ENCODE measurements at regions not wholly inside any gene's neighbourhood (a gene's known extent, or its start where the extent isn't known, plus 50 kb on each side); places are given as distances from the start of the nearest gene placed in this dataset.

DNA sequence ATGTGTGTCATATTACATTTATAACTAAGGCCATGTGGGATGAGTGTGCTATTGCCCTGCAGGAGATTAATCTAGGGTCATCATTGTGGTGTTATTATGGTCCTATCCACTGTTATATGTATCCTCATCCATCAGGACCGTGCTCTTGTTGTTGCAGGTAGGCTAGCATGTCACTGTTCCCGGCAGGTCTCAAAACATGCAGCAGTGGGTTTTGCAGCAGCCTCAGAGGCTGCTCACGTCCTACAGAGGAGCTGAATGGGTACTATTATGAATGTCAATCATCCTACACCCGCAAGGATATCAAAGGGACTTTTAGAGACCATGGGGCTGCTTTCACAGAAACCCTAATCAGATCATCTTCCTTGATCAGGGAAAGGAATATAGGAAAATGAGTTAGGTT is 318.2 kb downstream of the SAMD5 start:
- DNase-seq: no peak

DNA sequence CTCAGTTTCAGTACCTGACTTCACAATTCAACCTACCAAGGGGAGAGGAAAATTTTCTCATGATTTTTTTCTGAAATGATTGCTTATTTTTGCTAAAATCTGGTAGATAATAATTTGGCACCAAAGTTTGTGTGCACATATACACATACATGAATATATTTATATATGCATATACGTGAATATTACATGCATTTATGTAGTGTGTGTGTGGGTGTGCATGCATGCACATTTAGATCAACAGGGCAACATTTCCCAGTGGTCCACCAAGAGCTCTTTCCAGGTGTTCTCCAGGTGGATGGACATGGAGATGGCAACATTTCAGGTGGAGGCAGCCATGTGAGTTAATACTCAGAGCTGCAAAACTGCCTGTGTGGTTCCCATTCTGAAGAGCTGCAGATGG is 320.9 kb downstream of the SAMD5 start:
- no peak for DNase-seq

DNA sequence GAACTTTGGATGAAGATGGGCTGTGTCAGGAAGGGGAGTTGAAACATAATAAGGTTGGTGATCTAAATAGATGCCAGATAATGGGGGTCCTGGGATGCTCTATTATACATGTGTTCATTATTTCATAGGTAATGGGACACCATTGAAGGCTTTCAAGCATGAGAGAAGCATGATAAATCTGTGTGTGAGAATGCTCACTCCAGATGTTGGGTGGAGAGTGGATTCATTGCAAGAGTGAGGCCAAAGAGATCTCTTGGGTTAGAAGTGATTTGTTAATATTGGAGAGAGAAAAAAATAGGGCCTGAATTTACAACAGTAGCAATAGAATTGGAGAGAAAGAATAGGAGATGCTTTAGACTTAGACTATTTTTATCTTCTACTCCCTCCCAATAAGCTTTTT is 321.3 kb downstream of the SAMD5 start:
- DNase-seq: no peak

DNA sequence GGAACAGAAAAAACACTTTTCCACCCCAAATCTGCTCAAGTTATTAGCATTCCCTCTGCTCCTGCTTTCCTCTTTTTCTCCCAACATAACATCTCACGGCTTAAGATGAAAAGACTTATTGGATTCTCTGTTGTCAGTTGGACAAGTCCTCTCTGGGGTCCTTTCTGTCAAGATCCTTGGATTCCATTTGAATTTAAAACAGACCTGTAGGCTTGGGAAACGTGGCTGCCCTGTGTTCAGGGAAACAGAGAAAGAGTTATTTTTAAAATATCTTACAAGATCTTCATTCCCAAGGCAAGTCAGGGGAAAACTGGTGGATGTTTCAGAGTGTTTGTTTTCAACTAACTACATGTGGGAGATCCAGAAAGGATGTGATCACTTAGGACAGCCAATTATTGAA is 322.9 kb downstream of the SAMD5 start:
- no peak for DNase-seq

DNA sequence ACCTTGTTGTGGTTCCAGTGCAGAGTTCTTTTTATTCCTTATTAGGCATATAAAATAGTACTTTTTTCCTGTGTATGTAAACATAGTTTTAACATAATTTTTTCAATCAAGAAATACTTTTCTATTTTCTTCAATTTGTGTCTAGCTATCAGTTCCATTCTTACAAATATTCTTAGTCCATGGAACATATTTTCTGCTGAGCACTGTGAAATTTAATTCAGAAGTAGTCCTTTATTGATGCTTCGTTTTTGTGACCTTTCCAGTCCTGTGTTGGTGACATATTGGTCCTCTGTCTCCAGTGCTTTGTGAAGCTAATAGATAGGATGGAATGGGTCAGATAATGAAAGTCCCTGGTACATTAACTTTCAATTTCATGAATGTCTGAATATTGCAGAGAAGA is 325.1 kb downstream of the SAMD5 start:
- DNase-seq: no peak

DNA sequence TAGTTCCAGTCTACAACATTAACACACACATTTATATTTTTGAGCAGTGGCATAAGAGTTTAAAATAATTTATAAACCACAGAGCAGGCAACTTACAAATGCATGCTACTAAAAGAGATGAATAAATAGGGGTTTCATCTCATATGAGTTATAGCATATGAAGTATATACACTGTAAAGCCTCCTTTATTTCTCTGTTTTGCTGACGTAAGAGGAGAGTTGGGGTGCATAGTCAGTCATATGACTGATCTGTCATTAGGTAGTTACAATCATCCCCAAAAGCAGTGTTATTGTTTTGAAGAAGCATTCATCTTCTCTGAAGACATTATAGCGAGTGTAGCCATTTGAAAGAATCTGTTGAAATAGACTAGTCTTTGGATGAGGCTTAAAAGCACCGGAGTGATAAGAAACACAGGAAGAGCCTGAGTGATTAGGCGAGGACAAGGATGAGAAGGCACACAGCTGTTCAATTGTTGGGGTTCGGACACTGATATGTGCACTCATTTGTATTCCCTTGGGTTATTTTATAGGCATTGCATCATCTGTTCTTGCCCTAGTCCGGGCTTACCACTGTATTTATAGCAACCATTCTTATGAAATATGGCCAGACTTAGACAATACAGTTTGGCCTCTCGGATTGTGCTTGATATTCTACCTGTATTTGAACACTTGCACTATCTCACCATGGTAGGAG is 325.7 kb downstream of the SAMD5 start:
- DNase-seq: no peak

DNA sequence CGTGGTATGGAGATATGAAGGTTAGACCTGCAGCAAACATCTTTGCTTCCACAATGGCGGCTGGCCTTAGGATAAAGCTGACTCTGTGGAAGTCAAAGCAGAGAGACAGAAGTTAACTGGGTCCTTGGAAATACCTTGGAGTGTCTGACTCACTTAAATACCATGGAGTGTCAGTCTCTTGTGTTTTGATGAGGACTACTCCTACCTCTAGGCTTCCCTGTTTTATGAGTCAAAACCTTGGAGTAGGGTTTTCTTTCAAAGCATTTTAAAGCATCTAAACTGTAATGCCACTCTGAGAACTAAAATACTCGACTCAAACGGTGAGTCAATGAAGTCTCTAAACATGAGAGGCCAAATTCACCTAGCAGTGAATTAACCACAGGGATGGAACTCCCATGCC is 329.1 kb downstream of the SAMD5 start:
- DNase-seq: no peak

DNA sequence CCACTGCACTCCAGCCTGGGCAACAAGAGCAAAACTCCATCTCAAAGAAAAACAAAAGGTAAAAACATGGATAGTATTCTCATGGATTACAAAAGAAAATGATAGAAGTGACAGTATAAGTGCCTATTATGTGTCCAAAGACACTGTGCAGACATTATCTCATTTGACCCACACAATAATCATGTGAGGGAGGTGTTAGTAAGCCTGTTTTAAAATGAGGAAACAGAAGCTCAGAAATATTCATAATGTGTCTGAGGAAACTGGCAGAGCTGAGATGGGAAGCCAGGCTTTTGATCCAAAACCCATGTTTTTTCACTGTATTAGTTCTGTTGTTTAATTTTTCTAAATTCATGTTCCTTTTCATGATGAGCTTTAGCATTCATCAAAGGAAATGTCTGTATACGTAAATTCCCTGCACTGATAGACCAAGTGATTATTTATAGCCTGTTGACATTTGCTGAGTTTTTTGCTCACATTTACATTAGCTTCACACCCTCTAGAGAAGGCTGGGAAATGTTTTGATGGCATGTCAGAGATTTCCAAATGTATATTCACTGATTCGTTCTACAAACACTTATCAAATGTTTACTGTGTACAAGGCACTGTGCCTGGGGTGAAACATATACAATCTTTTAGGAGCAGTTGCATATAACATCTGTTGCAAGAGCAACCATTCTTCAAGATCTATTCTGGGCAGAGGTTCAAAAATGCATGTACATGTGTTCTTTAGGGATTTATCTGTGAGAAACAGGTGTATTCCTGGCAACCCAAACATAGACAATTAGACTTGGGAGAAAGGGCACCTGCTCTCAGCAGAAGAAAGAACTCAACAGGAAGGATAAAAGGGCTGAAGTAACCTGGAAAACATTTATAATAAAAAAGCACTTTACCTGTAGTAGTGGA is 331.5 kb downstream of the SAMD5 start:
- DNase-seq: no peak

DNA sequence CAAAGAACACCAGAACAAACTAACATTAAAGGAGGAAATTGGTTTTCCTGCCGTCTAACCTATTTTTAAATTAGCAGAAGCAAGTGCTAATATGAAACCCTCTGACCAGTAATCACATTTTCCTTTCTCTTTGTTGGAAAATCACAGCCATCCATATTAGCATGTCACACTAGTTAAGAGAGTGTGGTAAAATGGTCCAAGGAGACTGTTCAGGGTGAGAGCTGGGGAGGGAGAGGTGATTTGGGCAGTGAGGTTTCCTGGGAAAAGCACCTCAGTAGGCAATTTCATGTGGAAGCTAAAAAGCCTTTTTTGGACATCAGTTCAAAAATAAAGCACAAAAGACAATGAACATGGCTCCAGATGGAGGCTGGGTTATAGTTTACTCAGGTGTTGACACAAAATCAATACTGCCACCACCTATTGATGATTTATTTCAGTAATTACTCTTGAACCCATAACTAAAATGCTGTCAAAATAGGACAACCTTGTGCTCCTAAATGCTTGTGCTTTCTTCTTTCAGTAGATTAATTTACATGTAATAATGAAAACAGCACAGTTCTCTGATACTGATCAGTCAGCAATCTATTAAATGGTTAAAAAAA is 333.2 kb downstream of the SAMD5 start:
- DNase-seq: no peak

DNA sequence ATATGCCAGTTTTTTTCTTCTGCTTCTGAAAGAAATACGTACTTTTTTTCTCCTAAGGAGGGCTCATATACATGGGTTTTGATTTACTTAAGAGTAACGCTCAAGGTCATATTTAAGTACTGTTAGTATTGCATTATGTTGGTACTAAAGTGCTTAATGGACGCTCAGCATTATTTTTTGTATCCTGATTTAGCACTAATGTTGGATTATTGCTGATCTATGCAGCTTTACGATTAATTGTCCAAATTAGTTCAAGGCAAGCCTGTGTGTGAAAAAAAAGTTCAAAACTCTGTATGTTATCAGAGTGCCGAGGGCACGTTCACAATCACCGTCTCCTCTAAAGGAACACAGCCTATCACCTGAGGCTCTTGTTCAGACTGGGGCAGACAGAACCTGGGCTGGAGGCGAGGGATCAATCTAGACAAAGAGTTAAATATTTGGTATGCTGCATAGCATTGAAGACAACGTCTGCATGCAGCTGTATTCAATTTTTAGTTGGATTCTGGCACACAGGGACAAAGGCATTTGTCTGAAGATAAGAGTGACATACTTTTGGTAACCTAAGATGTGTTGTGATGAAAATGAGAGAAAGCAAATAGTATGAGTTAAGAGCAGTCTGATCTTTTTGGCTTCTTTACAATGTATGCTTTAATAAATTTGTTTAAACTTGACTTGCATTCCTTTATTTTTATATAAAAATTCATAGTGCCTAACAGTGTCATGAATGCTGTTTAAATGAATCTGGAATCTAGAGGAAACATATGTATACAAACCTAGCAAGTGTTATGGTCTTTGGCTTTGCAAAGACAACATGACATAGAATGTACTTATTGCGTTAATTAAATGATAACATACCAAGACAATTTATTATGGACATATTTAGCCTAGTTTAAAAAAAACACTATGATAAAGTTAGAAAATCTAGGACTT is 341.2 kb downstream of the SAMD5 start:
- DNase-seq: no peak

DNA sequence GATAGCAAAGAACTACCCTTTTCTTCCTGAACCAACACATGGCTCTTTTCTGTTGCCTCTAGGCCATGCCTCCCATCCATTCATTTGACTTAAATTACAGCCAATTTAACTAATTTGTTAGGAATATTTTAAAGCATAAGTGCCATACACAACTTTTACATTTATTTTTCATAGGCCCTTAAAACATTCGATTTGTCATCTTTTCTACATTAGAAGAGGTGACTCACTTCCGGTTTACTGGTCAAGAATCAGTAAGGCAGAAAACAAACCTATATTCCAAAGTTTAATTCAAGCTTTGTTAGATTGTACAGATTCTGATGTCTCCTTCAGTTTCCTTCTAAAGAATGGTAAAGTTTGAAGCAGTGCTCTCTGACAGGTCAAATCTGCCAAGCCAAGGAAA is 344.3 kb downstream of the SAMD5 start:
- DNase-seq: no peak

DNA sequence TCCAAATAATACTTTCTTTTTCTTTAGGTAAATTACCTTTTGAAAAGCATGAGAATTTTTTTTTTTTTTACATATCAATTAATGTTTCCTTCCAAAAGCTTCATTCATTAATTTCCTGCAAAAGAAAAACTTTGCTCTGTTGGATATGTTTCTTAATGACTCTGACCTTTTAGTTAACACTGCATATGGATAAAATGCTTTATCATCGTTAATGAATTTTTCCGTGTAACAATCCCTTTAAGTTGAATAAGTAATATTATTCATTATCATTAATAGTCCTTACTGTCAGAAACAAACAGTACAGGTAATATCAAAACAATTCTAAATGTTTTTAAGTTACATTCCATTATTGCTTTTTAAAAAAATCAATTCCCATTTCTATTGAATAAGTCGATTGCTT is 345.1 kb downstream of the SAMD5 start:
- DNase-seq: no peak

DNA sequence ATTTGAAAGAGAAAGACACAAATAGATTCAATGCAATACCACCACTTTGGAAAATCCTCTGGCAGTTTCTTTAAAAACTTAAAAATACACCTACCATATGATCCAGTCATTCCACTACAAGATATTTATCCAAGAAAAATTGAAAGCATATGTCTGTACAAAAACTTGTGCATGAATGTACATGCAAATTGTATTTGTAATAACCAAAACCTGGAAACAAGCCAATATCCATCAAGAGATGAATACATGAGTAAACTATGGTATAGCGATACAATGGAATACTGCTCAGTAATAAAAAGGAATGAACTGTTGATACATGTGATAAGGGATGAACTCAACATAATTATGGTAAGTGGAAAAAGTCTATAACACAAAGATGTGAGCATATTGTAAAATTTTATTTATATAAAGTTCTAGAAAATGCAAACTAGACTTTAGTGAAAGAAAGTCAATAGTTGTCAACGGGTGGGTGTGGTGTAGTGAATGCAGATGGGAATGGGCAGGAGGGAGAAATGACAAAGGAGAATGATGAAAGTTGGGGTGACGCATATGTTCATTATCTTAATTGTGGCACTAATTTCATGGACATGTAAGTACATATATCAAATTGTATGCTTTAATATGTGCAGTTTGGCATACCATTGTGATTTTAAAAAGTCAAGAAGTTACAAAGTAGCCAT is 347.5 kb downstream of the SAMD5 start:
- no peak for DNase-seq

DNA sequence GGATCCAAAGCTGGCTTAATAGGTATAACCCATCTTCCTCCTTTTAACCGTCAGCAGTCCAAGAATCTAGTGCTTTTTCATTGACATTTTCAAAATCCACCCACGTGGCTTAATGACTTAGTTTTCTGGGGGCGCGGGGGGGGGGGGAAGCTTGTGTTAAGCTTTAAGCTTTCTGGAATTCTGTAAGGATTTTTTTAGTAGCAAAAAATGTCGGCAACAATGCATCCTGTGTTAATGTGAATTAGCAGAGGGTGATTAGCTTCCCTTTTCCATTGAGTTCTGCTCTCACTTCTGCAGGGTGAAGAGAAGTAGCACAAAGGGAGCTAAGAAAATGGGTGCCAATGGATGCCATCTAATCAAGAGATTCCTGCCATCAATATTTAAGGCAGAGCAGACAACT is 348.2 kb downstream of the SAMD5 start:
- no peak for DNase-seq

DNA sequence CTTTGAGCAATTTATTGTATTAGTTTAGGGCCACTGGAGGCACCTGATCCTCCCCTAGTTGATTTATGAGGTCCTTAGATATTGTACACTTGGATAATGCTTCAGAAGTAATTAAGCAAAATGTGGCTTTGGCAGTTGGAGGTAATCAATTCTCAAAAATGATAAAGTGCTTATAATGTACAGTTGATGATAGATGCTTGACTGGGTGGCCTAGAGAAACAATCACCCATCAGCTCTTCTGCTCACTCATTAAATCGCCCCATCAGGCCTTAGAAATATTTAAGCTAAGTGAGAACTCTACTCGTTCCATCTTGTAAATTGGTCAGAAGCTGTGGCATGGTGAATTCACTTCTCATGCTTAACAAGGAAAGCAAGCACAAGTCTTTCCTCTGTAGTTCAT is 349.9 kb downstream of the SAMD5 start:
- no peak for DNase-seq

DNA sequence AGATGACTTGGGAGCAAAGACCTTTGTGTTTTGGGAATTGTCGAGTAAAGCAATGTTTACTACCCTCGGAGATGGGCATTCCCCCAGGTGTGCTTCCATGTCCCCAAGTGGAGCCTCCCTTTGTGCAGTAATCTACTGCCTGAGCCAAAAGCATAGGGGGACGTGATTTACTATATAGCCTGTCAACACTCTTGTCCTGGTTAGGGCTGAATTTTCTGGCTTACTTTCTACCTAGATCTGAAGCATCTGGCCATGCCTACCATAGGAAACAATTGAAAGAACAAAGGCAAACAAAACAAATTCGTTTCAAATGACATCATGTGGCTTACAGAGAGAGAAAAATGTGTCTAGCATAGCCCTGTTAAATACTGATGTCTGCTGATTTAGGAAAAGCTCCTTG is 350.6 kb downstream of the SAMD5 start:
- DNase-seq: no peak

DNA sequence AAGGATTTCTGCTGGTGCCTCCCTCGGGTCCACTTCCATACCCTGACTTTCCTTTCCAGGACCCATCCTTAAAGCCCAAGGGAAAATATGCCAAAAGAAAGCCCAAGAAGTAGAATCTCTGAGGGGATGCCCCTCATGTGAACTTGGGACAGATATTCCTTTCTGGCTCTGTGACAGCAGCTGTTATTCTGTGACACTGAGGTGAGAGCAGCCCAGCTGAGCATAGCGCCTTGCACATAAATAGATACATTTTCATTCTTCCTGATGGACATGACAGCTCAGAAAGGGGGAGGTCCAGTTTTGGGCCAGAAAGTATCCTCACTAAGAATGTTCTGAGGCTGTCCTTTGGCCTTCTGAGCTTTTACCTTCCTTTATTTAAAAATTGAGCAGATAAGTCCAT is 353.2 kb downstream of the SAMD5 start:
- DNase-seq: no peak

DNA sequence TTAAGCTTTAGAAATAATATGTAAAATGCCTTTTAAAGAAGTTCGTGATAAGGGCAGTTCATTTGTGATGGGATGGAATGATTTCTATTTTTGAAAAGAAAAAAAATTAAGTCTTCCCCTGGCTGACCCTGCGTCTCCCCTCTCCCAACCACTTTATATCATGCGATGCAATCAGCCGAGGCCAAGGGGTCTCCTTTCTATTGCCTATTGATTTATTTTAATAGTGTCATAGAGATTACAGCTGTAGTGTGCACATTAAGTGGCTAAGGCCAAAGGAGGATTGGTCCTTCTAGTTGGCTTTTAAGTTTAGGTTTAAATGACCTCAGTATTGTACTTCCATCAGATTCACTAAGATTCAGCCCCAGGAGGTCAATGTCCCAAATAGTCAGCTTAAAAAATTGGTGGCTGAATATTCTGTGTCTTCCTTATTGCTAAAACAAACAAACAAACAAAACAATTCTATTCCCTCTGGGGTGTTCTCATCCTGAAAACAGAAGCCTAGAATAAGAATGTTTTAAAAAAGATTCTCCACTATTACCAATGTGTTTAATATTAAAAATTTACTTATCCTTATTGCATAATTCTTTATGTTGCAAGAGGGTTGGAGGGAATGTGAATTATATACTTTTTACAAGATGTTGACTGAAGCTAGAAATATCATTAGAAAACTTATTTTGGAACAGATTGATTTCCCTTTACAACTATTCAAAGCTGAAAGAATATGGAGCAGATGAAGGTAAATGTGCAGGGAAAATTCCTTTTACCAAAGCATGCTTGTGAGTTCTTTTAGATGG is 359.1 kb downstream of the SAMD5 start:
- DNase-seq: no peak

DNA sequence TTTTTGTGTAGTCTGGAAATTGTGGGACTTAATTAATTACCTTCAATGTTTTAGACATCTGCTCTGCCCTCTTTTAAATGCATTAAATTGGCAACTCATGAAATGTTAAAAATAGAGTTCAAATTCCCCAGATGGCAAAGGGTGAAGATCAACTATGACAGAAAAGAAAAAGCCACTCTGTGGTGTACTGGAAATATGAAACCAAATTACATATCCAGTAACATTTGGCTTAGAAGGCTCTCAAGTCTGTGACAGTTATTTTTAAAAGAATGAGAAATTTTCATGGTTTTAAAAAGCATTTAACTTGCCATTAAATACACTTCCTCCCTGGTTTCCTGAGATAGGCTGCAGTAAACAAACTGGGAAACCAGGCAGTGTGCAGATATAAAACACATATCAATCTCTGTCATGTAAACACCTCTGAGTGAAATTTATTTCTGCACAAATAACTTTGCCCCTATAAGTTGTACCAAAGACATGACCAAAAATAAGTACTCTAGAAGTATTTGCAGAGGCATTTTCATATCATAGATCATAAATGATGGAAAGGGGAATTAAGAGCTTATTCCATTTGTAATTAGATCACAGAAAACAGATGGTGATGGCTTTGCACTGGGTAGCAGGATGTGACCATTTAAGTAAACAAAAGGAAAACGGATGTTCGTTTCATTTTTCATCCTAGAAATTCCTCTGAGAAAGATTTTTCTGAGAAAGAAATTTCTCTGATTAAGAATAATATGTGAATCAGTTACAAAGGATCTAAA is 360.1 kb downstream of the SAMD5 start:
- DNase-seq: no peak

DNA sequence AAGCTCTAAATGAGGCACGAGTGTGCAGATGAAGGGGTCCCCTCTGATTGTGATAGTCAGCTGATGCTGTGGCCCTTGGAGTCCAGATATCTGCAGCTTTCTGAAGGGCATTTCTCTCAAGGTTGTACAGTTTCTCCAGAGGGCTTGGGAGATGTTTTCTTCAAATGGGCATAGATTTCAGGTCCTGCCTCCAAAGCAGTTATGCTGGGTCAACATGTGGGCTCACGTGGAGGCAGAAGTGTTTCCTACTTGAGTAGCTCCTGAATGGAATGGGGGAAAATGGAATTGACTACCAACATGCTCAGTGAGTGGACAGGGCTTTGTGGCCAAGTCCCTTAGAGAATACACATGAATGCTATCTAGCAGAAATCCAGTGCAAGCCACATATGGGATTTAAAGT is 360.7 kb downstream of the SAMD5 start:
- DNase-seq: no peak

DNA sequence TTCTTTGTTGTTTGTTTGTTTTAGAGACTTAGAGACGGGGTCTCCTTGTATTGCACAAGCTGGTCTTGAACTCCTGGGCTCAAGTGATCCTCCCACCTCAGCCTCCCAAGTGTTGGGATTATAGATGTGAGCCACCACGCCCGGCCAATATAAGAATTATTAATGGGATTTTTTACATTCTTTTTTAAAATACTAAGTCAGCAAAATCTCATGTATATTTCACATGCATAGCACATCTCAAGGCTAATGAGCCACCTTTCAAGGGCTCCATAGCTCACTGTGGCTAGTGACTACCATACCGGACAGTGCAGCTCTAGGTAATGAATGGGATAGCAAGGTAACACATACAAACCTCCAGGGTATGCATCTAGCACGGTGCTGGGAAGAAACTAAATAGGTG is 361.4 kb downstream of the SAMD5 start:
- DNase-seq: no peak

Measured in midbrain (tissue), 1 donor.